DOHH2 (cell line): ENCODE measurements at regions not wholly inside any gene's neighbourhood (a gene's known extent, or its start where the extent isn't known, plus 50 kb on each side); places are given as distances from the start of the nearest gene placed in this dataset.

Experiments used
- H3F3A ChIP-seq: fragments of 200-600 bp; sonication (generic), shearing (Covaris generic); 2 replicates; pipeline ENCODE4 v1.6.0; 2016; ENCODE audit warnings: antibody characterized with exemption, mild to moderate bottlenecking; ENCODE audit not compliant: control insufficient read depth, insufficient read depth
- H3K27ac ChIP-seq: fragments of 200-600 bp; sonication (generic); 2 replicates; pipeline ENCODE4 v1.5.1; 2014; ENCODE audit warnings: low read depth, mild to moderate bottlenecking, low read length, moderate library complexity
- H3K27me3 ChIP-seq: fragments of 200-600 bp; sonication (generic); 2 replicates; pipeline ENCODE4 v1.6.1; 2014; ENCODE audit warnings: mild to moderate bottlenecking, low read length, mixed read lengths; ENCODE audit not compliant: control insufficient read depth
- H3K36me3 ChIP-seq: fragments of 200-600 bp; sonication (generic); 2 replicates; pipeline ENCODE4 v1.6.1; 2014; ENCODE audit warnings: mild to moderate bottlenecking, low read length, moderate library complexity, mixed read lengths; ENCODE audit not compliant: control insufficient read depth
- H3K4me1 ChIP-seq: fragments of 200-600 bp; sonication (generic); 2 replicates; pipeline ENCODE4 v1.6.1; 2014; ENCODE audit warnings: mild to moderate bottlenecking, low read length, mixed read lengths; ENCODE audit not compliant: control insufficient read depth
- H3K4me2 ChIP-seq: fragments of 200-600 bp; sonication (generic); 2 replicates; pipeline ENCODE4 v1.6.0; 2014; ENCODE audit warnings: mild to moderate bottlenecking, low read length, moderate library complexity
- H3K4me3 ChIP-seq: fragments of 200-600 bp; sonication (generic); 2 replicates; pipeline ENCODE4 v1.5.1; 2014; ENCODE audit warnings: mild to moderate bottlenecking, low read length, mixed read lengths
- H3K79me2 ChIP-seq: fragments of 200-600 bp; sonication (generic); 2 replicates; pipeline ENCODE4 v1.6.1; 2014; ENCODE audit warnings: mild to moderate bottlenecking, low read length, mixed read lengths; ENCODE audit not compliant: control insufficient read depth
- H3K9me2 ChIP-seq: fragments of 200-600 bp; sonication (generic); replicated peaks from 2 replicates; pipeline ENCODE4 v1.6.1; 2014; ENCODE audit warnings: mild to moderate bottlenecking, low read length, mixed read lengths; ENCODE audit not compliant: control insufficient read depth
- H3K9me3 ChIP-seq: fragments of 200-600 bp; sonication (generic); 2 replicates; pipeline ENCODE4 v1.6.1; 2014; ENCODE audit warnings: antibody characterized with exemption, low read length, mixed read lengths; ENCODE audit not compliant: control insufficient read depth, insufficient read depth
- H4K20me1 ChIP-seq: fragments of 200-600 bp; sonication (generic); 2 replicates; pipeline ENCODE4 v1.6.0; 2014; ENCODE audit warnings: low read depth, mild to moderate bottlenecking, antibody characterized with exemption, low read length, moderate library complexity; ENCODE audit not compliant: control insufficient read depth, insufficient read depth
- EZH2phosphoT487 ChIP-seq: fragments of 200-600 bp; sonication (generic); IDR thresholded peaks from 2 replicates; pipeline ENCODE4 v1.6.1; 2017; ENCODE audit warnings: borderline replicate concordance, mild to moderate bottlenecking, antibody characterized with exemption, low read length, moderate library complexity, mixed read lengths
- TF ChIP-seq, protein P1 (sequence below): fragments of 200-600 bp; sonication (generic); IDR thresholded peaks from one replicate; pipeline ENCODE4 v1.5.1; 2014; ENCODE audit warnings: antibody characterized with exemption, mild to moderate bottlenecking, low read depth, low read length; ENCODE audit not compliant: poor library complexity, severe bottlenecking

DNA sequence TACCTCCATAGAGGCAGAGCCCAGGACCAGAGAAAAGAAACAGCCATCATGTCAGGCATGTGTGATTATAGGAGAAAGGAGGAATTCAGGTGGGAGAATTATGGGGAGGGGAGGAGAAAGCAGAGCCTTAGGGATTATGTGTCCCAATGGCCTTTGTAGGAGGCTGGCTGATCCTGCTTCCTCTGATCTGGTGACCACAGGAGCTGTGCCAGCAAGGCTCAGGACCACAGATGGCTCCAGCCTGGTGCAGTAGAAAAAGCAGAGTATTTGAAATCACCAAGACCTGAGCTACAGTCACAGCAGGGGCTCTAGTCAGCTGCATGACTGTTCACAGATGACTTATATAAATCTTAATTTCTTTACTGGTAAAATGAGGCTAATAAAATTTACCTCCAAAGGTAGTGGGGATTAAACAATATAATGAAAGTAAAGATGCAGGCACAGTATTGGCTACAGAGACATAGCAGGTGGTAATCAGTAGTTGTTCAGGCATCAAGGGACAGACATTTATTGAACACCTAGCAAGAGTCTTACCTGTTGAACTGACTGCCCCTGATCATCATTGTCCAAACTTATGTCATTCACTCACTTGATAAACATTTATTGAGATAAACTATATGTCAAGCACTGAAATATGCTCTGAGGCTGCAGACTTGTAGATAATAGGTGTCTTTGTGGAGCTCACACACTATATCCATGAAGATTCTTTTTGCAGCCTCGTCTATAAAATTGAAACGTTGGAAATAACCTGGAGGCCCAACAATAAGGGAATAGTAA lies 121.3 kb downstream of the MYCN start:
- Histone ChIP-seq H3K36me3 (no peaks in the 10 kb centered on the region), H3K9me3 (peaks cover 11% of the 10 kb centered on the region), H3F3A (no peaks in the 10 kb centered on the region), H4K20me1 (no peaks in the 10 kb centered on the region), H3K79me2 (no peaks in the 10 kb centered on the region), H3K4me3 (no peak overlapping the region), H3K27me3 (no peaks in the 10 kb centered on the region), H3K4me2 (no peak overlapping the region), H3K27ac (no peak overlapping the region), H3K4me1 (no peaks in the 10 kb centered on the region), H3K9me2 (no peaks in the 10 kb centered on the region)
- TF ChIP-seq, protein P1, sequence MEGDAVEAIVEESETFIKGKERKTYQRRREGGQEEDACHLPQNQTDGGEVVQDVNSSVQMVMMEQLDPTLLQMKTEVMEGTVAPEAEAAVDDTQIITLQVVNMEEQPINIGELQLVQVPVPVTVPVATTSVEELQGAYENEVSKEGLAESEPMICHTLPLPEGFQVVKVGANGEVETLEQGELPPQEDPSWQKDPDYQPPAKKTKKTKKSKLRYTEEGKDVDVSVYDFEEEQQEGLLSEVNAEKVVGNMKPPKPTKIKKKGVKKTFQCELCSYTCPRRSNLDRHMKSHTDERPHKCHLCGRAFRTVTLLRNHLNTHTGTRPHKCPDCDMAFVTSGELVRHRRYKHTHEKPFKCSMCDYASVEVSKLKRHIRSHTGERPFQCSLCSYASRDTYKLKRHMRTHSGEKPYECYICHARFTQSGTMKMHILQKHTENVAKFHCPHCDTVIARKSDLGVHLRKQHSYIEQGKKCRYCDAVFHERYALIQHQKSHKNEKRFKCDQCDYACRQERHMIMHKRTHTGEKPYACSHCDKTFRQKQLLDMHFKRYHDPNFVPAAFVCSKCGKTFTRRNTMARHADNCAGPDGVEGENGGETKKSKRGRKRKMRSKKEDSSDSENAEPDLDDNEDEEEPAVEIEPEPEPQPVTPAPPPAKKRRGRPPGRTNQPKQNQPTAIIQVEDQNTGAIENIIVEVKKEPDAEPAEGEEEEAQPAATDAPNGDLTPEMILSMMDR = no peak
- no peak for TF ChIP-seq EZH2phosphoT487

DNA sequence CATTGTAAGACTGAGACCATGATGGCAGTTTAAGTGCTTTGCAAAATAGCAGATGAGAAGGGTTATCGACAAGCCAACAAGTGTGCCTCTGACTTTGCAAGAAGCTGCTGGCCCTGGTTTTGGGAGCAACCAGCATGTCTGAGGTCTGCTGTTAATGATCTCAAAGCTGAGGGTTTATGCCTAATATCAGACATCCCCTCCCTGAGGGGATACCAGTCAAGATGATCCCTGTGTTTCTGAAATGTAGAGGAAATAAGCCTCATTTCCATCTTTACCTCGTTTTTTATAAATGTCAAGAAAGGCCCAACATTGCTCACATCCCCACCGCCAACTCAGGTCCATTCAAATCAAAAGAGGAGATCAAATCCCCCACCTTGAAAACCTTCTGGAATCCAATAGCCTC lies 120.6 kb downstream of the MYCN start:
- no peaks in the 10 kb centered on the region for H3F3A ChIP-seq
- H3K4me3 ChIP-seq = no peak overlapping the region
- H3K9me2 ChIP-seq = no peaks in the 10 kb centered on the region
- H3K4me1 ChIP-seq = no peaks in the 10 kb centered on the region
- no peak overlapping the region for H3K4me2 ChIP-seq
- TF ChIP-seq EZH2phosphoT487 = no peak
- TF ChIP-seq, protein P1 = no peak
- H3K27ac ChIP-seq = no peak overlapping the region
- H3K9me3 ChIP-seq = peaks cover 11% of the 10 kb centered on the region
- no peaks in the 10 kb centered on the region for H3K36me3 ChIP-seq
- no peaks in the 10 kb centered on the region for H3K27me3 ChIP-seq
- no peaks in the 10 kb centered on the region for H3K79me2 ChIP-seq
- no peaks in the 10 kb centered on the region for H4K20me1 ChIP-seq

DNA sequence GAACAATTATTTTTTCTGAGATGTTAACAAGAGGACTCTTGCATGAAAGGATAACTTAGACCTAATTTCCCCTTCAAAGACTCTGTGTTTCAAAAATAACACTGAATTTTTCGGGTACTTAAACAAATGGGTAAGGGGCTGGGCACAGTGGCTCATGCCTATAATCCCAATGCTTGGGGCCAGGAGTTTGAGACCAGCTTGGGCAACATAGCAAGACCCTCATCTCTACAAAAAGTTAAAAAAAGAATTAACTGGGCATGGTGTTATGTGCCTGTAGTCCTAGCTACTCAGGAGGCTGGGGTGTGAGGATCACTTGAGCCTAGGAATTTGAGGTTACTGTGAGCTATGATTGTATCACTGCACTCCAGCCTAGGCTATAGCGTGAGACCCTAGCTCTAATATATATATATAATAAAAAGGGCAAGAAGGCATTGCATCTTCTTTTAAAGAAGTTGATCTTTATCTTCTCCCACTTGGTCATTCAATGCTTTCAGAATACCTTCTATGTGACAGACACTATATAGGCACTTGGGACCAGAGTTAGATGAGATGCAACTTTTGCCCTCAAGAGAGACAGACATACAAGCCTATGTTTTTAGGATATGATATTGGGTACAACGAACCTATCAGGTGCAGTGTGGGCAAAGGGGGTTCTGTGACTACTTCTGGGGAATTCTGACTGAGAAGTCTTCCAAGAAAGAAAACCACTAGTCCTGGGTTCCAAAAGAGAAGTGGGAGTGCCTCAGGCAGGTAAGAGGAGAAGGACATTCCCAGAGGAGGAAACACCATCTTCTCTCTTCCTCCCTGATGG lies 120.0 kb downstream of the MYCN start:
- H3K4me2 ChIP-seq = no peak overlapping the region
- H3K4me3 ChIP-seq = no peak overlapping the region
- no peaks in the 10 kb centered on the region for H3K27me3 ChIP-seq
- no peaks in the 10 kb centered on the region for H3K36me3 ChIP-seq
- TF ChIP-seq EZH2phosphoT487 = no peak
- TF ChIP-seq, protein P1 = no peak
- no peaks in the 10 kb centered on the region for H4K20me1 ChIP-seq
- no peaks in the 10 kb centered on the region for H3K9me2 ChIP-seq
- H3K27ac ChIP-seq = no peak overlapping the region
- H3K79me2 ChIP-seq = no peaks in the 10 kb centered on the region
- peaks cover 11% of the 10 kb centered on the region for H3K9me3 ChIP-seq
- no peaks in the 10 kb centered on the region for H3K4me1 ChIP-seq
- no peaks in the 10 kb centered on the region for H3F3A ChIP-seq
